Mesothelial cell of epicardium (in vitro differentiated cells): ENCODE measurements at regions not wholly inside any gene's neighbourhood (a gene's known extent, or its start where the extent isn't known, plus 50 kb on each side); places are given as distances from the start of the nearest gene placed in this dataset.

Experiments
- DNase-seq, 2 experiments: peaks; one replicate each; pipeline ENCODE4 v3.0.0; 2021; ENCODE audit warnings: low spot score in 2 of 2; ENCODE audit not compliant: unreplicated experiment in 2 of 2
- H3K27ac Mint-ChIP-seq: 2 replicates; pipeline ENCODE4 v1.8.0; 2021; ENCODE audit warnings: mixed read lengths
- H3K27me3 Mint-ChIP-seq: 2 replicates; pipeline ENCODE4 v1.8.0; 2021; ENCODE audit warnings: low read depth, mixed read lengths
- H3K36me3 Mint-ChIP-seq: 2 replicates; pipeline ENCODE4 v1.8.0; 2021; ENCODE audit warnings: mixed read lengths
- H3K4me1 Mint-ChIP-seq: 2 replicates; pipeline ENCODE4 v1.8.0; 2021; ENCODE audit warnings: mixed read lengths
- H3K4me3 Mint-ChIP-seq: 2 replicates; pipeline ENCODE4 v1.8.0; 2021; ENCODE audit warnings: mild to moderate bottlenecking, moderate library complexity, mixed read lengths
- H3K9me3 Mint-ChIP-seq: 2 replicates; pipeline ENCODE4 v1.8.0; 2021; ENCODE audit warnings: mixed read lengths
- CTCF ChIP-seq: fragments of 200-600 bp; sonication (generic); IDR thresholded peaks from one replicate; pipeline ENCODE4 v1.5.0; 2021; ENCODE audit warnings: antibody characterized with exemption; ENCODE audit not compliant: unreplicated experiment

- Mint-ChIP-seq H3K4me1 (no peaks in the 10 kb centered on the region), H3K9me3 (peaks cover 54% of the 10 kb centered on the region), H3K4me3 (no peak overlapping the region), H3K27ac (no peak overlapping the region), H3K27me3 (no peaks in the 10 kb centered on the region), H3K36me3 (peaks cover 12% of the 10 kb centered on the region)
- no peak for TF ChIP-seq CTCF
- no peak for DNase-seq
These were observed 118.7 kb upstream of the LRRTM4 start for GRCh38 chr2:77640924-77641323.

- Mint-ChIP-seq H3K4me1 (no peaks in the 10 kb centered on the region), H3K4me3 (no peak overlapping the region), H3K9me3 (peaks cover 48% of the 10 kb centered on the region), H3K27ac (no peak overlapping the region), H3K27me3 (no peaks in the 10 kb centered on the region), H3K36me3 (peaks cover 12% of the 10 kb centered on the region)
- no peak for DNase-seq
- TF ChIP-seq CTCF = no peak
These were observed 120.2 kb upstream of the LRRTM4 start for GRCh38 chr2:77642339-77642738.

GRCh38 chr2:77649856-77650255 is 127.7 kb upstream of the LRRTM4 start:
- H3K27me3 Mint-ChIP-seq = no peaks in the 10 kb centered on the region
- H3K27ac Mint-ChIP-seq = no peak overlapping the region
- peaks cover 8% of the 10 kb centered on the region for H3K9me3 Mint-ChIP-seq
- H3K4me3 Mint-ChIP-seq = no peak overlapping the region
- no peak for DNase-seq
- no peak for TF ChIP-seq CTCF
- no peaks in the 10 kb centered on the region for H3K4me1 Mint-ChIP-seq
- H3K36me3 Mint-ChIP-seq = peaks cover 3% of the 10 kb centered on the region

GRCh38 chr2:77652499-77652898 is 130.3 kb upstream of the LRRTM4 start:
- Mint-ChIP-seq H3K4me1 (no peaks in the 10 kb centered on the region), H3K27ac (no peak overlapping the region), H3K27me3 (no peaks in the 10 kb centered on the region), H3K36me3 (no peaks in the 10 kb centered on the region), H3K9me3 (peaks cover 4% of the 10 kb centered on the region), H3K4me3 (no peak overlapping the region)
- no peak for TF ChIP-seq CTCF
- DNase-seq = no peak

- Mint-ChIP-seq H3K9me3 (no peaks in the 10 kb centered on the region), H3K4me3 (no peak overlapping the region), H3K27me3 (no peaks in the 10 kb centered on the region), H3K36me3 (no peaks in the 10 kb centered on the region), H3K4me1 (no peaks in the 10 kb centered on the region), H3K27ac (no peak overlapping the region)
- no peak for TF ChIP-seq CTCF
- no peak for DNase-seq
These were observed 142.3 kb upstream of the LRRTM4 start for GRCh38 chr2:77664491-77664890.
